ENCODE measurements at regions not wholly inside any gene's neighbourhood (a gene's known extent, or its start where the extent isn't known, plus 50 kb on each side); places are given as distances from the start of the nearest gene placed in this dataset.

DNA sequence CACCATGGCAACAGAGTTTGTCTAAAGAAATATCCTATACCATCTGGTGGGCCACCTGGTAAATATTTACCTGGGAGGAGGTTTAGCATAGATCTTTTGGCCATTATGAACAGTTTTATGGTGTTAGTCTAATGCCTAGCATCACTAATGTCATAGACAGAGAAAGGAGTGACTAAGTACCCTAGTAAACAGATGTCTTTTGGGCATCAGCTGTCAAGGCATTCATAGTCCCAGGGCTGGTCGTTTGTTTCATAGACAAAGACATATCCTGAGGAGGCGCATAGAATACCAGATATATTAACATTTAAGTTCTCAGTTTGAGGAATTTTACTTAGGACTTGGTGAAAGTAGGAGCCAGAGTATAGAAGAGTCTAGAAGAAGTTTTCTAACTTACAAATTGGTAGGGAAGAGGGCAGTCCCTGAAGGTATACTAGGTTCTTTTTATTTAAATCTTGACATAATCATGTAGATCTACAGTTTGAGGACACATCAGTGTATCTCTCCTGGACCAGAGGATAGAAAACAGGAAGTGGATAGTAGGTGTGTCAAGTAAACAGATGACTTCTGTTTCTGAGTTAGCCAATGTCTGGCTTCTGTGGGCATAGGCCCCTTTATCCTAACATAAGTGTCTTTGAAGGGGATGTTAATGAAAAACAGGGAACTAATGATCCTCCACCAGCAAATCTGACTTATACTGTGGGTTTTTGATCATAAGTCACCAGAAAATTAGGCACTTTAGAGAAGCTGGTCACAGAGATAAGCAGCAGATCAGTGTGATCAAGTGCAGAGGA, 105.0 kb upstream of the PRSS3 start:
- TF ChIP-seq POLR2A (IDR thresholded peaks at IDR 0.05; ENCODE audit: low read length) (no peak), GATA1 (IDR thresholded peaks at IDR 0.05; ENCODE audit: low read depth, low read length) (no peak)

Data from erythroblast (primary cell).